HL-60 (cell line): ENCODE measurements at regions not wholly inside any gene's neighbourhood (a gene's known extent, or its start where the extent isn't known, plus 50 kb on each side); places are given as distances from the start of the nearest gene placed in this dataset.

Experiments
- DNase-seq, 2 experiments: peaks; one replicate each; pipeline ENCODE4 v3.0.0-alpha.2; 2010 to 2020; ENCODE audit warnings: low read depth in 1 of 2, low spot score in 1 of 2
- H3K27ac ChIP-seq: fragments of 250-450 bp; sonication (Bioruptor Pico); replicated peaks from 2 replicates; pipeline ENCODE4 v1.5.1; 2020; ENCODE audit warnings: mild to moderate bottlenecking, moderate library complexity
- H3K27me3 ChIP-seq: fragments of 250-450 bp; sonication (Bioruptor Pico); 2 replicates; pipeline ENCODE4 v1.5.1; 2021; ENCODE audit warnings: mild to moderate bottlenecking, moderate library complexity; ENCODE audit not compliant: insufficient read depth, poor library complexity, severe bottlenecking
- H3K4me3 ChIP-seq: replicated peaks from 2 replicates; pipeline ENCODE4 v1.5.1; 2011; ENCODE audit warnings: mild to moderate bottlenecking, control low read depth, low read length; ENCODE audit not compliant: insufficient read depth
- CTCF ChIP-seq: IDR thresholded peaks from one replicate; pipeline ENCODE4 v1.5.1; 2011; ENCODE audit warnings: low read length, control low read depth, inconsistent platforms; ENCODE audit not compliant: insufficient read depth
- GABPA ChIP-seq: IDR thresholded peaks from 2 replicates; pipeline ENCODE4 v1.6.1; 2012; ENCODE audit warnings: low read depth
- POLR2AphosphoS5 ChIP-seq: IDR thresholded peaks from 2 replicates; pipeline ENCODE4 v1.6.1; 2012; ENCODE audit warnings: low read depth
- REST ChIP-seq: IDR thresholded peaks from 2 replicates; pipeline ENCODE4 v1.6.1; 2012; ENCODE audit warnings: low read depth; ENCODE audit not compliant: insufficient replicate concordance
- SPI1 ChIP-seq: IDR thresholded peaks from 2 replicates; pipeline ENCODE4 v1.6.1; 2012; ENCODE audit warnings: low read depth, mild to moderate bottlenecking, borderline replicate concordance

- Histone ChIP-seq H3K4me3 (no peak overlapping the region), H3K27me3 (no peaks in the 10 kb centered on the region), H3K27ac (no peak overlapping the region)
- no peak for TF ChIP-seq SPI1
- no peak for TF ChIP-seq POLR2AphosphoS5
- TF ChIP-seq REST = no peak
- no peak for TF ChIP-seq GABPA
- TF ChIP-seq CTCF = no peak
- DNase-seq = no peak
These were observed 248.3 kb downstream of the EN1 start for GRCh38 chr2:118599141-118599540.

- no peak for TF ChIP-seq CTCF
- TF ChIP-seq POLR2AphosphoS5 = no peak
- no peak for TF ChIP-seq SPI1
- TF ChIP-seq REST = no peak
- no peak for TF ChIP-seq GABPA
- Histone ChIP-seq H3K27me3 (no peaks in the 10 kb centered on the region), H3K27ac (no peak overlapping the region), H3K4me3 (no peak overlapping the region)
- no peak for DNase-seq
These were observed 250.8 kb downstream of the EN1 start for GRCh38 chr2:118596620-118597019.

- TF ChIP-seq CTCF (no peak), GABPA (no peak), REST (no peak), POLR2AphosphoS5 (no peak), SPI1 (no peak)
- Histone ChIP-seq H3K27ac (no peak overlapping the region), H3K27me3 (no peaks in the 10 kb centered on the region), H3K4me3 (no peak overlapping the region)
- no peak for DNase-seq
These were observed 254.2 kb downstream of the EN1 start for GRCh38 chr2:118593257-118593656.
